ENCODE measurements at regions not wholly inside any gene's neighbourhood (a gene's known extent, or its start where the extent isn't known, plus 50 kb on each side); places are given as distances from the start of the nearest gene placed in this dataset.

GRCh38 chr1:67604778-67605177 is 80.2 kb upstream of the GADD45A start (continued):
- TF ChIP-seq AFF4 (CRISPR knock-in tag; IDR thresholded peaks at IDR 0.05; ENCODE audit: borderline replicate concordance) = no peak

GRCh38 chr1:67605209-67605780 is 79.7 kb upstream of the GADD45A start:
- Mint-ChIP-seq H3K27me3 (ENCODE audit: low read depth) (no peaks in the 10 kb centered on the region), H3K27ac (no peak overlapping the region), H3K4me3 (no peak overlapping the region), H3K36me3 (peaks cover 2% of the 10 kb centered on the region; the same call in 1 of the 2 replicates), H3K9me3 (peaks cover 5% of the 10 kb centered on the region), H3K4me1 (peaks cover 27% of the 10 kb centered on the region)
- CTCF ChIA-PET = interaction anchor here (0.7 to 1.0 kb wide), 2 partner anchors 22 to 155 kb away, joined by 3 to 4 read pairs; no protein-coding TSS in a partner anchor
- DNase-seq (ENCODE audit: low spot score) = no peak
- ATAC-seq = no peak
- TF ChIP-seq ARID4B (CRISPR knock-in tag; IDR thresholded peaks at IDR 0.05; ENCODE audit: borderline replicate concordance) = no peak
- no peak for TF ChIP-seq ELF4 (CRISPR knock-in tag; IDR thresholded peaks at IDR 0.05; ENCODE audit: low read depth)
- no peak for TF ChIP-seq STAT6 (CRISPR knock-in tag; conservative IDR thresholded peaks at IDR 0.05; ENCODE audit: low read depth)
- no peak for TF ChIP-seq ATF1 (CRISPR knock-in tag; IDR thresholded peaks at IDR 0.05)
- no peak for TF ChIP-seq TEAD1 (CRISPR knock-in tag; IDR thresholded peaks at IDR 0.05)
- TF ChIP-seq SMAD4 (CRISPR knock-in tag; IDR thresholded peaks at IDR 0.05) = no peak
- TF ChIP-seq GABPB1 (CRISPR knock-in tag; IDR thresholded peaks at IDR 0.05) = no peak
- TF ChIP-seq CBFB (CRISPR knock-in tag; IDR thresholded peaks at IDR 0.05; ENCODE audit: low read depth) = no peak
- TF ChIP-seq GRHL2 (CRISPR knock-in tag; IDR thresholded peaks at IDR 0.05; ENCODE audit: insufficient replicate concordance, severe bottlenecking) = no peak
- no peak for TF ChIP-seq GTF2I (CRISPR knock-in tag; conservative IDR thresholded peaks at IDR 0.05)
- TF ChIP-seq ESRRA (CRISPR knock-in tag; IDR thresholded peaks at IDR 0.05; ENCODE audit: borderline replicate concordance) = no peak
- TF ChIP-seq SMAD3 (CRISPR knock-in tag; IDR thresholded peaks at IDR 0.05; ENCODE audit: borderline replicate concordance) = no peak
- TF ChIP-seq E2F5 (CRISPR knock-in tag; IDR thresholded peaks at IDR 0.05) = no peak
- no peak for TF ChIP-seq ERG (CRISPR knock-in tag; IDR thresholded peaks at IDR 0.05)
- no peak for TF ChIP-seq NR2C2 (CRISPR knock-in tag; IDR thresholded peaks at IDR 0.05)
- no peak for TF ChIP-seq KAT7 (CRISPR knock-in tag; IDR thresholded peaks at IDR 0.05; ENCODE audit: borderline replicate concordance)
- no peak for TF ChIP-seq FOXJ3 (CRISPR knock-in tag; IDR thresholded peaks at IDR 0.05; ENCODE audit: borderline replicate concordance)
- POLR2A ChIA-PET = no interaction called here
